ENCODE measurements at regions not wholly inside any gene's neighbourhood (a gene's known extent, or its start where the extent isn't known, plus 50 kb on each side); places are given as distances from the start of the nearest gene placed in this dataset.
A peak's percentile ranks its signal among the peaks of the same experiment; 100 is the strongest.

DNA sequence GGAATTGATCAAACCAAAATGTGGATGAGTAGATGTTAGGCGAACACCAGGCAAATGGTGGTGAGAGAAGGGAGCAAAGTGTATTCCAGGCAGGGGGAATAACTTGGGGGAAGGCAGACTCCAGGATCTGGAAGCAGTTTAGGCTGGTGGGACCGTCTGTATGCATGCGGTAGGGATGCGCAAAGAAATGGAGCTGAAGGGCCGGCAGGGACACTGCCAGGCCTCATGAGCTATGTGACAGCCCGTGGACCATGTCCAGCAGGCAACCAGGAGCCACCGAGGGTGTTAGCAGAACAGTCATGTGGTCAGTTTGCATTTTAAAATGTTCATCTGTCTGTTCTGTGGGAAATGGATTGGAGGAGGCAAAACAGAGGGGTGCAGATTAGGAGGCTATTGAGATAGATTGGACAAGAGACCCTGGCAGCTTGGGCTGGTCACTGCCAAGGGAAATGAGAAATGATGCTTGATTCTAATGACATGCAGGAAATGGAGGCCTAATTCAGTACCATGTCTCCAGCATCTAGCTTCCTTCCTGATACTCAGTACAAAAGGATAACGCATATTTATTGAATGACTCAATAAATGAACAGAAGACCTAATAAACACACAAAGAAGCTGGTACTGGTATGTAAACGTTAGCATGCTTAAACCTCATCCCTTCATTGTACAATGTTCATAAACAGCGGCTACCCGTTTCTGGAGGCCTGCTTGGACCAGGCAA lies 412.4 kb downstream of the BUD13 start:
- TF ChIP-seq ZBTB7A (IDR thresholded peaks at IDR 0.05; ENCODE audit: low read depth) (no peak), CEBPB (IDR thresholded peaks at IDR 0.05) (no peak)

DNA sequence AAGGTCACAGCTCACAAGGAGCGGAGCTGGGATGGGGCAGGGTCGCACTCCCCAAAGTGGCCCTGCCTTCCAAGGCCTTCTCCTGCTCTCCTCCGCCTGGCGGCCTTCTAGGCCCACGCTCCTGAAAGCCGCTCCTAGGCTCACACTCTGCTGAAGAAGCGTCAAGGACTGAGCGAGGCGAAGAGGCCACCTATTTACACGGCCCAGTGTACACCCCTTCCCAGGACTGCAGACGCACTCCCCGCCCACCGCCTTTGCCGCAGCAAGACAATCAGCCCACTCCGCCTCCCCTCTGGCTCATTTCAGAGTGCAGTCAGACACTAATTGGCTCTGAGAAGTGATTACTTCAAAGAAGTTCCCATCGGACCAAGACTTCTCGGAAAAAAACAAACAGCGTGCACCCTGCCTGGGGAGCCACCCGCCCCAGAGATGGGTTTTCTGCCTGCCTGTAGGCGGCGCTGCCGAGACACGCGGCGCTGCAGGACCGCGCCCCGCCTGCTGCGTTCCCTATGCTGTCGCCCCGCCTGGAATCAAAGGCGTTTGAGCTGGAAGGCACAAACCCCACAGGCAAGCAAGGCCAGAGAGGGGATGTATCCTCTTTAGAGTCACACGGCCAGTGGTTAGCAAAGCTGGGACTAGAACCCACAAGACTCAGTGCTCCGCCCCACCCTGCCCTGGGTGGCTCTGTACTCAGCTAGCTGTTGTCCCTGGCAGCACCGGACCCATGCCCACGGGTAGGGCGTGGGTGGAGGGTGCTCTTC lies 414.8 kb downstream of the BUD13 start:
- TF ChIP-seq YY1 (IDR thresholded peaks at IDR 0.05; ENCODE audit: low read depth): no peak
- TF ChIP-seq RAD21 (IDR thresholded peaks at IDR 0.05; ENCODE audit: low read depth): peak; percentile 25; the same call in 1 of the 2 replicates
- TF ChIP-seq CEBPB (IDR thresholded peaks at IDR 0.05): no peak

DNA sequence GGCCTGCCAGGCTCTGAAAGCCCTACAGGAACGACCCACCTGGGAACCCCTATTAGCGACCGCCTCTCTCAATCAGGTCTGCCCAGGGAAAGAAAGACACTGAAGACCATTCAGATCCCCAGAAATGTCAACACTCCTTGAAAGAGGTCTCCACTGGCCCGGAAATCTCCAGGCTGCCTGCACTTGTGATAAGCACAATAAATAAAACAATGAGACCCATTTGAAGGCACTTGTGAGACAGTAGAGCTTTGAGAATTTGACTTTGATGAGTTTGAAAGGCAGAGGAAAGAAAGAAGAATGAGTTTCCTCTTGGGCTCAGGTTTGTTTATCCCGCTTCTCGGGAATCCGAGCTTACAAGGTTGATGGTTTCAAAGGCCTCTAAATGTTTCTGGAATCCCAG lies 416.3 kb downstream of the BUD13 start:
- TF ChIP-seq RAD21 (IDR thresholded peaks at IDR 0.05; ENCODE audit: low read depth) (no peak), EP300 (IDR thresholded peaks at IDR 0.05; ENCODE audit: borderline replicate concordance) (no peak), EGR1 (IDR thresholded peaks at IDR 0.05) (no peak), TCF12 (IDR thresholded peaks at IDR 0.05; ENCODE audit: low read depth) (no peak), YY1 (IDR thresholded peaks at IDR 0.05; ENCODE audit: low read depth) (no peak)
- TF ChIP-seq, protein P1, sequence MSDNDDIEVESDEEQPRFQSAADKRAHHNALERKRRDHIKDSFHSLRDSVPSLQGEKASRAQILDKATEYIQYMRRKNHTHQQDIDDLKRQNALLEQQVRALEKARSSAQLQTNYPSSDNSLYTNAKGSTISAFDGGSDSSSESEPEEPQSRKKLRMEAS (IDR thresholded peaks at IDR 0.05): no peak
- TF ChIP-seq, protein P2, sequence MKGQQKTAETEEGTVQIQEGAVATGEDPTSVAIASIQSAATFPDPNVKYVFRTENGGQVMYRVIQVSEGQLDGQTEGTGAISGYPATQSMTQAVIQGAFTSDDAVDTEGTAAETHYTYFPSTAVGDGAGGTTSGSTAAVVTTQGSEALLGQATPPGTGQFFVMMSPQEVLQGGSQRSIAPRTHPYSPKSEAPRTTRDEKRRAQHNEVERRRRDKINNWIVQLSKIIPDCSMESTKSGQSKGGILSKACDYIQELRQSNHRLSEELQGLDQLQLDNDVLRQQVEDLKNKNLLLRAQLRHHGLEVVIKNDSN (IDR thresholded peaks at IDR 0.05): no peak
- TF ChIP-seq, protein P3, sequence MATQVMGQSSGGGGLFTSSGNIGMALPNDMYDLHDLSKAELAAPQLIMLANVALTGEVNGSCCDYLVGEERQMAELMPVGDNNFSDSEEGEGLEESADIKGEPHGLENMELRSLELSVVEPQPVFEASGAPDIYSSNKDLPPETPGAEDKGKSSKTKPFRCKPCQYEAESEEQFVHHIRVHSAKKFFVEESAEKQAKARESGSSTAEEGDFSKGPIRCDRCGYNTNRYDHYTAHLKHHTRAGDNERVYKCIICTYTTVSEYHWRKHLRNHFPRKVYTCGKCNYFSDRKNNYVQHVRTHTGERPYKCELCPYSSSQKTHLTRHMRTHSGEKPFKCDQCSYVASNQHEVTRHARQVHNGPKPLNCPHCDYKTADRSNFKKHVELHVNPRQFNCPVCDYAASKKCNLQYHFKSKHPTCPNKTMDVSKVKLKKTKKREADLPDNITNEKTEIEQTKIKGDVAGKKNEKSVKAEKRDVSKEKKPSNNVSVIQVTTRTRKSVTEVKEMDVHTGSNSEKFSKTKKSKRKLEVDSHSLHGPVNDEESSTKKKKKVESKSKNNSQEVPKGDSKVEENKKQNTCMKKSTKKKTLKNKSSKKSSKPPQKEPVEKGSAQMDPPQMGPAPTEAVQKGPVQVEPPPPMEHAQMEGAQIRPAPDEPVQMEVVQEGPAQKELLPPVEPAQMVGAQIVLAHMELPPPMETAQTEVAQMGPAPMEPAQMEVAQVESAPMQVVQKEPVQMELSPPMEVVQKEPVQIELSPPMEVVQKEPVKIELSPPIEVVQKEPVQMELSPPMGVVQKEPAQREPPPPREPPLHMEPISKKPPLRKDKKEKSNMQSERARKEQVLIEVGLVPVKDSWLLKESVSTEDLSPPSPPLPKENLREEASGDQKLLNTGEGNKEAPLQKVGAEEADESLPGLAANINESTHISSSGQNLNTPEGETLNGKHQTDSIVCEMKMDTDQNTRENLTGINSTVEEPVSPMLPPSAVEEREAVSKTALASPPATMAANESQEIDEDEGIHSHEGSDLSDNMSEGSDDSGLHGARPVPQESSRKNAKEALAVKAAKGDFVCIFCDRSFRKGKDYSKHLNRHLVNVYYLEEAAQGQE (IDR thresholded peaks at IDR 0.05; ENCODE audit: low read depth): no peak

DNA sequence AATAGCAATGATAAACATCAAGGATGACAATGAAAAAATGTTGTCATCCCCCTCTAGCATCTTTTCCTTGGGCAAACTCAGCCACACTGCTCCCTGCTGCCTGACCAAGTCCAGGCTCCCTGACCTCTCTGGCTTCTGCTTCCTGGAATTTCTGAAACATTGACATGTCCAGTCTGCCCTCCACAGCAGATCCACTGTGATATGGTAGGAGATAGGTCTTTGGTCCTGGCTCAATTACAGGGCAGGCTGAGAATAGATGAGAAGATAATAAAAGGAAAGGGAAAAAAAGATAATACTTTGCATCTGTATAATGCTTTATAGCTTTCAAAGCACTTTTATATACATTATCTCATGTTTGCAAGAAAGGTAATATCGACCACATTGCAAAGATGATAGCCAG lies 417.7 kb downstream of the BUD13 start:
- no peak for TF ChIP-seq ZBTB7A (IDR thresholded peaks at IDR 0.05; ENCODE audit: low read depth)

DNA sequence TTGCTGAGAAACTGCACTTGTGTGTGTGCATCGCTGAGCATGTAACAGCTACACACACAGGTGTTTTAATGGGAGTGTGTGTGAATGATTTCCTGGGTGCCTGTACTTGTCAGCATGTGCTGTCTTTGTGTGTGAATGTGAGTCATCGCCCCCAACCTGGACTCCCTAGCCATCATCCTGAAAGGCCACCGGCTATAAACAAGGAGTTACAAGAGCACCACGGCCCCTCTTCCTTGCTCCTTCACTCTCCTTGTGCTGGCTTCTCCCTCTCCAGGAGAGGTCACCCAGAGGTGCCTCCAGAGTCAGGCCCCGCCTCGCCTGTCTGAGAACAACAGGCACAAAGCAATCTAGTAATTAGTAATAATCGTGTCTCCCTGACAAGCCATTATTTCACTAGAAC lies 419.2 kb downstream of the BUD13 start:
- TF ChIP-seq, protein P3 (IDR thresholded peaks at IDR 0.05; ENCODE audit: low read depth): no peak
- TF ChIP-seq EP300 (IDR thresholded peaks at IDR 0.05; ENCODE audit: borderline replicate concordance): no peak
- no peak for TF ChIP-seq CREB1 (IDR thresholded peaks at IDR 0.05; ENCODE audit: low read depth)
- TF ChIP-seq, protein P1 (IDR thresholded peaks at IDR 0.05): no peak
- no peak for TF ChIP-seq FOXM1 (IDR thresholded peaks at IDR 0.05; ENCODE audit: borderline replicate concordance, low read depth)
- no peak for TF ChIP-seq ZBTB7A (IDR thresholded peaks at IDR 0.05; ENCODE audit: low read depth)
- TF ChIP-seq CEBPB (IDR thresholded peaks at IDR 0.05): no peak
- TF ChIP-seq, protein P2 (IDR thresholded peaks at IDR 0.05): no peak
- TF ChIP-seq TAF1 (IDR thresholded peaks at IDR 0.05; ENCODE audit: low read depth): no peak
- no peak for TF ChIP-seq TEAD4 (IDR thresholded peaks at IDR 0.05)
- no peak for TF ChIP-seq TCF12 (IDR thresholded peaks at IDR 0.05; ENCODE audit: low read depth)
- TF ChIP-seq RAD21 (IDR thresholded peaks at IDR 0.05; ENCODE audit: low read depth): no peak
- no peak for TF ChIP-seq NFIC (IDR thresholded peaks at IDR 0.05)
- no peak for TF ChIP-seq YY1 (IDR thresholded peaks at IDR 0.05; ENCODE audit: low read depth)
- no peak for TF ChIP-seq EGR1 (IDR thresholded peaks at IDR 0.05)

DNA sequence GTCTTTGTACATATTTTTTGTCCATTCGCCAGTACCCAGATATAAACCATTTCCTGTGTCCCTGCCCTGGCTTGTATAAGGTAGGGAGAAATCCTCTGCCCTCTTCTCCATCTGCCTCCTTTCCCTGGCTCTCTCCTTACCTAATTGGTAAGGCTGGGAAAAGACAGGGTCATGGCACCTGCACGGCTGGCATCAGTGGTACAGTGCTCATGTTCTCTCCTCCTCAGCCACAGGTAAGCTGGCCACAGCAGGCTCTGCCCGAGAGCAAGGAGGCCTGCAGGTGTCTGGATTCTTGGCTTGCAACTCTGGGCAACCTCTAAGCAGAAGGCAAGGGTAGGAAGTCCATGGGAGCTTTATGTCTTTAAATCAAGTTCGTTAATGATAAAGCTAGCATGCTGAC lies 419.9 kb downstream of the BUD13 start:
- TF ChIP-seq TAF1 (IDR thresholded peaks at IDR 0.05; ENCODE audit: low read depth): no peak
- TF ChIP-seq CREB1 (IDR thresholded peaks at IDR 0.05; ENCODE audit: low read depth): no peak
- TF ChIP-seq EP300 (IDR thresholded peaks at IDR 0.05; ENCODE audit: borderline replicate concordance): no peak
- TF ChIP-seq CEBPB (IDR thresholded peaks at IDR 0.05): no peak

Data from Ishikawa (cell line).